AG04450 (cell line): ENCODE measurements at regions not wholly inside any gene's neighbourhood (a gene's known extent, or its start where the extent isn't known, plus 50 kb on each side); places are given as distances from the start of the nearest gene placed in this dataset.

Experiments
- CTCF ChIA-PET: fragments of 300-600, 350-600 bp; formaldehyde crosslinking; extraction: SDS; loops from one replicate; lab custom pipeline; 2022; ENCODE audit warnings: antibody characterized with exemption, inconsistent platforms; lab: Charles Lee
- POLR2A ChIA-PET: fragments of 350-600 bp; formaldehyde crosslinking; extraction: SDS; loops from one replicate; lab custom pipeline; 2021; ENCODE audit warnings: antibody characterized with exemption, inconsistent platforms; lab: Yijun Ruan, JAX
- DNase-seq: peaks from one replicate; pipeline ENCODE4 v3.0.0-alpha.2; 2011; ENCODE audit warnings: low read depth, low spot score
- H3K27ac ChIP-seq: one replicate; pipeline ENCODE4 v1.5.1; 2012; ENCODE audit warnings: low read depth, low read length, control low read depth
- H3K27me3 ChIP-seq: one replicate; pipeline ENCODE4 v1.6.0; 2012; ENCODE audit warnings: low read length; ENCODE audit not compliant: control insufficient read depth, insufficient read depth
- H3K4me3 ChIP-seq: 2 replicates; pipeline ENCODE4 v1.5.1; 2011; ENCODE audit warnings: mild to moderate bottlenecking, low read depth, low read length, control low read depth
- H3K9me3 ChIP-seq: 2 replicates; pipeline ENCODE4 v1.5.1; 2012; ENCODE audit warnings: low read length; ENCODE audit not compliant: control insufficient read depth, insufficient read depth
- CTCF ChIP-seq: IDR thresholded peaks from 2 replicates; pipeline ENCODE4 v1.5.1; 2011; ENCODE audit warnings: low read depth, low read length, control low read depth, inconsistent platforms

DNA sequence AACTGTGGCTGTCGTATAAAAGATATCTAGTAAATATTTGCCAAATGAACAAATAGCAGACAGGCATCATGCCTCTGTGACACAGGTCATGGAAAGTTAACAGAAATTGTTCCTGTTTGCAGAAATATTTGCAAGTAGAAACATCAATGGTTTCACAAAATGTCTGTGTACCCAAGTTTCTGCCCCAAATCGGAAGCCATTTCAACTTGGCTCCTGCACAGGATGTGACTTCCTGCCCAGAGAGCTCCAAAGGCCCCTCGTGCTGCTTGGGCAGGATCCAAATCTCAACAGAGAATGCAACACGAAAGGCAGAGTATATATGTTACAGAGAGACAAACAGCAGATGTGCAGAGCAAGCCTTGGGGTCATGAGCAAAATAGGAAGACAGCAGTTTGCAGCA is 95.5 kb upstream of the SERP2 start:
- TF ChIP-seq CTCF: no peak
- no peaks in the 10 kb centered on the region for H3K27me3 ChIP-seq
- no peaks in the 10 kb centered on the region for H3K9me3 ChIP-seq
- H3K27ac ChIP-seq: no peak overlapping the region
- CTCF ChIA-PET: no interaction called here
- H3K4me3 ChIP-seq: no peak overlapping the region
- no peak for DNase-seq
- POLR2A ChIA-PET: no interaction called here

DNA sequence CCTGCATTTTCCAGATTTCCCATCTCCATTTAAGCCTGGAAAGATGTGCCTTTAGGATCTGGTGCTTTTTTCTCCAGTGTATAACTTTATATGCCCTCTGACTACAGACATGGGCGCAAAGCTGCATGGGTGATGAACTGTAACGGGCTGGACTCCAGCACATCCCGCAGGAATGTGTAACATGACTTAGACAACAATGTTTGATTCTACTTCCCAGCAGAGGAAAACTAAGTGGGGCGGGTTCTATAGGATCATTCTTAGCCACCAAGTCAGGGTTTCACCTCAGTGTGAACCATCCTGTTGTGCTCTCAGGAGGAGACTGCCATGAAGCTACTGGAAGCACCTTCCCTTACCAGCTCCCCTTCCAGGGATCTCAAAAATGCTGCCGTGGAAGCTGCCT is 93.2 kb upstream of the SERP2 start:
- no peaks in the 10 kb centered on the region for H3K9me3 ChIP-seq
- no peak for TF ChIP-seq CTCF
- POLR2A ChIA-PET: interaction anchor here (1.2 kb wide), 1 partner anchor 155 kb away, joined by 3 read pairs; no protein-coding TSS in a partner anchor
- H3K27me3 ChIP-seq: no peaks in the 10 kb centered on the region
- CTCF ChIA-PET: interaction anchor here (0.7 kb wide), 1 partner anchor 14 kb away, joined by 3 read pairs; no protein-coding TSS in a partner anchor
- DNase-seq: no peak
- no peak overlapping the region for H3K4me3 ChIP-seq
- peak overlapping the region; percentile 43 for H3K27ac ChIP-seq

DNA sequence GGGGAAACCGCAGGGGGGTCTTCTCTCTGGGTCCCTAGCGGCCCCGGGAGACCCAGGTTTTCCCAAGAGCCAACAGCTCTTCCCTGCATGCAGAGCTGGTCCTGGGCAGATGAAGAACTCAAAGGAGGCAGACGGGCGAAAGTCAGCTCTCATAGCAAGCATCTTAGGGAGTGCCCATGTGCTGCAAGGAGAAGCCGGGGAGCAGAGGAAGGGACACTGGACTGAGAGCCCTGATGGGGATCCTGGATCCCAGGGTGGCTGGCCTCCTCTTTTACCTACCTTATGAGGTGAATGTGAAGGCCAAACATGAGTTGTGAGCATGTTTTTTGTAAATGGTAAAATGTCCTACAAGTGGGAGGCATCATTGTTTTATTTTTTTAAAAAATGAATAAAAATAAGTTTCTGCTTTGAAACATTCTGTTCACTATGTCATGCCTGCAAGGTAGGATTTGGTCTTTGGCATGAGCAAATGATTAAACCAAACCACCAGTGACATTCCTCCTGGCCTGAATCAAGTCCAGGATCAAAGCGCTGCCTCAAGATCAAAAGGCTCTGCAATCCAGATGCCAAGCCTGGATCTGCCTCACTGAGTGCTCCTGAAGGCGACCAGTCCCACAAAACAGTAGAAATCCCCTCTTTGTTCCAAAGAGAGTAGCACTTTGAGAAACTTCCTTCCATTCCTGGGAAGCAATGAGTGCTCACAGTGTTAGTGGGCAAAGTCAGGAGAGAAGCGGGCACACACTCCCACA is 92.2 kb upstream of the SERP2 start:
- H3K27me3 ChIP-seq: no peaks in the 10 kb centered on the region
- no peak for DNase-seq
- no peak overlapping the region for H3K27ac ChIP-seq
- TF ChIP-seq CTCF: no peak
- no peaks in the 10 kb centered on the region for H3K9me3 ChIP-seq
- ChIA-PET CTCF (interaction anchor here (0.7 kb wide), 1 partner anchor 15 kb away, joined by 3 read pairs; no protein-coding TSS in a partner anchor), POLR2A (no interaction called here)
- H3K4me3 ChIP-seq: no peak overlapping the region

DNA sequence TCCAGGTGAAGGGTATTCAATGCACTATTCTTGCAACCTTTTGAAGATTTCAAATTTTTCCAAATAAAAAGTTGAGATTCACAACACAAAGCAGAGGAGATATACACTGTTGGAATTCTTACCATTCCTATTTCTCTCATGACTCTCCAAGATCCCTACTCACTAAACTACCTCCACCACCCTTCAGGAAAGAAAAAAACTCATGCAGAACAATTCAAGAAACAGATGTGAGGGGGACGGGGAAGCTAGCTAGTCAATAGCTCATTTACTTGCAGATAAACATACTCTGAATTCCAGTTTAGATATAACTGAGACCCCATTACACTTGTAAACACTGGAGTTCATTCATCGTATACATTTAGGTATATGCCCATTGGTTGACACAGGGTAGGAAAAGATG is 90.0 kb upstream of the SERP2 start:
- Histone ChIP-seq H3K27me3 (peaks cover 3% of the 10 kb centered on the region), H3K4me3 (no peak overlapping the region), H3K27ac (no peak overlapping the region), H3K9me3 (no peaks in the 10 kb centered on the region)
- CTCF ChIA-PET: no interaction called here
- TF ChIP-seq CTCF: no peak
- no peak for DNase-seq
- POLR2A ChIA-PET: no interaction called here

DNA sequence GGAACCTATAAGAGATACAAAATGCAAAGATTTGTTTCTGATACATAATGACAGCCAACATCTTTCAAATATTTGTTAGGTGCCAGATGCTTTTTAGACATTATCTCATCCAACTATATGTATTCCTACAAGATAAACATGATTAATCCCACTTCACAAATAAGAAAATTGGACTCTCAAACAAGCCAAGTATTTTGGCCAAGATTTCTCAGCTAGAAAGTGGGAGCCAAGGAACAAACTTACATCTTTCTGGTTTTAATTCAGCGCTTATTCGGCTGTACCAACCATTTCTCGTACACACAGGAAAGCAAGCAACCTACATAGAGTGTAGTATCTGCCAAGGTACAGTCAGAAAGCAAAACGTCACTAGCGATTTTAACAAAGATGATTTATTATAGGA is 85.7 kb upstream of the SERP2 start:
- H3K4me3 ChIP-seq: no peak overlapping the region
- peaks cover 3% of the 10 kb centered on the region for H3K27me3 ChIP-seq
- POLR2A ChIA-PET: no interaction called here
- no peak for TF ChIP-seq CTCF
- CTCF ChIA-PET: no interaction called here
- no peak overlapping the region for H3K27ac ChIP-seq
- no peaks in the 10 kb centered on the region for H3K9me3 ChIP-seq
- DNase-seq: no peak
